K562 (cell line): ENCODE measurements at regions not wholly inside any gene's neighbourhood (a gene's known extent, or its start where the extent isn't known, plus 50 kb on each side); places are given as distances from the start of the nearest gene placed in this dataset.

Source experiments
- CREM ChIP-seq: IDR thresholded peaks from 2 replicates; pipeline ENCODE4 v1.6.1; 2014; ENCODE audit warnings: antibody characterized with exemption, low read depth
- CTCF ChIP-seq, 3 experiments: IDR thresholded peaks in 2 of 3; conservative IDR thresholded peaks in 1 of 3; 2 replicates each; pipeline ENCODE4 v1.5.1; 2011 to 2012; ENCODE audit warnings: low read length in 3 of 3, mild to moderate bottlenecking in 3 of 3, control low read depth in 2 of 3, improper control_type of control experiment in 1 of 3, inconsistent platforms in 1 of 3, low read depth in 1 of 3, mixed read lengths in 1 of 3, moderate library complexity in 1 of 3; ENCODE audit not compliant: insufficient read depth in 2 of 3
- NFIC ChIP-seq: fragments of 450-650 bp; IDR thresholded peaks from 2 replicates; pipeline ENCODE4 v1.6.1; 2017; ENCODE audit warnings: mild to moderate bottlenecking, inconsistent platforms
- POLR2A ChIP-seq: fragments of 450-650 bp; conservative IDR thresholded peaks from 2 replicates; pipeline ENCODE4 v1.6.1; 2016
- SP1 ChIP-seq: sonication (generic); formaldehyde crosslinking; IDR thresholded peaks from 2 replicates; pipeline ENCODE4 v1.8.1; 2022; ENCODE audit warnings: mild to moderate bottlenecking, missing genetic modification reagents
- USF1 ChIP-seq: sonication (generic); formaldehyde crosslinking; IDR thresholded peaks from 2 replicates; pipeline ENCODE4 v1.9.0; 2022; ENCODE audit warnings: mild to moderate bottlenecking, missing genetic modification reagents
- ZBTB33 ChIP-seq: sonication (generic); formaldehyde crosslinking; IDR thresholded peaks from 2 replicates; pipeline ENCODE4 v1.8.1; 2023; ENCODE audit warnings: mild to moderate bottlenecking, missing genetic modification reagents
- ZNF280B ChIP-seq: fragments of 250-450 bp; sonication (Bioruptor Pico); IDR thresholded peaks from 2 replicates; pipeline ENCODE4 v1.5.1; 2021; ENCODE audit warnings: mild to moderate bottlenecking

- no peak for TF ChIP-seq POLR2A
- TF ChIP-seq ZBTB33: no peak
- no peak for TF ChIP-seq USF1 (CRISPR knock-in tag)
- no peak for TF ChIP-seq CREM
- TF ChIP-seq ZNF280B (CRISPR knock-in tag): no peak
- no peak for TF ChIP-seq CTCF (IDR thresholded peaks at IDR 0.05 in 2 of 3, conservative IDR thresholded peaks at IDR 0.05 in 1 of 3; ENCODE audit: insufficient read depth in 2 of 3, low read depth in 1 of 3, low read length in 3 of 3)
- no peak for TF ChIP-seq NFIC
- TF ChIP-seq SP1 (CRISPR knock-in tag): no peak
These were observed 101.3 kb downstream of the EIF4E start for GRCh38 chr4:98827661-98828060.
